ENCODE measurements at regions not wholly inside any gene's neighbourhood (a gene's known extent, or its start where the extent isn't known, plus 50 kb on each side); places are given as distances from the start of the nearest gene placed in this dataset.

DNA sequence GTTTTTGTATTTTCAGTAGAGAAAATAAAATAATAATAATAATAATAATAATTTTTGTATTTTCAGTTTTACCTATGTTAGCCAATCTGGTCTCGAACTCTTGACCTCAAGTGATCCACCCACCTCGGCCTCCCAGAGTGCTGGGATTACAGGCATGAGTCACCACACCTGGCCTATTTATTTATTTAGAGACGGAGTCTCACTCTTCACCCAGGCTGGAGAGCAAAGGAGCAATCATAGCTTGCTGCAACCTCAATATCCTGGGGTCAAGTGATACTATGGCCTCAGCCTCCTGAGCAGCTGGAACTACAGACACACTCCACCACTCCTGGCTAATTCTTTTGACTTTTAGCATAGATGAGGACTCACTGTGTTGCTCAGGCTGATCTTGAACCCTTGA, 167.5 kb downstream of the TLE1 start:
- H3K27me3 ChIP-seq, result no peaks in the 10 kb centered on the region
- no peak for DNase-seq (ENCODE audit: low spot score)
- H3K4me2 ChIP-seq, result no peak overlapping the region
- H3K4me1 ChIP-seq (ENCODE audit: insufficient read depth), result no peaks in the 10 kb centered on the region
- no peaks in the 10 kb centered on the region for H3K9me2 ChIP-seq (replicated peaks; ENCODE audit: insufficient read depth)
- no peak overlapping the region for H3K27ac ChIP-seq
- H3K9me3 ChIP-seq (ENCODE audit: low read depth), result no peaks in the 10 kb centered on the region
- H4K20me1 ChIP-seq (ENCODE audit: insufficient read depth, poor library complexity, severe bottlenecking), result no peaks in the 10 kb centered on the region
- no peak overlapping the region for H2AFZ ChIP-seq
- 72% methylated on average over 3 of the region's 3 CpGs for WGBS (ENCODE audit: low lambda C conversion rate, missing lambda C conversion rate)
- no peaks in the 10 kb centered on the region for H3K79me2 ChIP-seq
- no peak overlapping the region for H3K4me3 ChIP-seq
- TF ChIP-seq EZH2phosphoT487 (IDR thresholded peaks at IDR 0.05; ENCODE audit: low read depth, severe bottlenecking, unreplicated experiment) (no peak), EZH2 (IDR thresholded peaks at IDR 0.05; ENCODE audit: borderline replicate concordance) (no peak)
- TF ChIP-seq, protein P1, sequence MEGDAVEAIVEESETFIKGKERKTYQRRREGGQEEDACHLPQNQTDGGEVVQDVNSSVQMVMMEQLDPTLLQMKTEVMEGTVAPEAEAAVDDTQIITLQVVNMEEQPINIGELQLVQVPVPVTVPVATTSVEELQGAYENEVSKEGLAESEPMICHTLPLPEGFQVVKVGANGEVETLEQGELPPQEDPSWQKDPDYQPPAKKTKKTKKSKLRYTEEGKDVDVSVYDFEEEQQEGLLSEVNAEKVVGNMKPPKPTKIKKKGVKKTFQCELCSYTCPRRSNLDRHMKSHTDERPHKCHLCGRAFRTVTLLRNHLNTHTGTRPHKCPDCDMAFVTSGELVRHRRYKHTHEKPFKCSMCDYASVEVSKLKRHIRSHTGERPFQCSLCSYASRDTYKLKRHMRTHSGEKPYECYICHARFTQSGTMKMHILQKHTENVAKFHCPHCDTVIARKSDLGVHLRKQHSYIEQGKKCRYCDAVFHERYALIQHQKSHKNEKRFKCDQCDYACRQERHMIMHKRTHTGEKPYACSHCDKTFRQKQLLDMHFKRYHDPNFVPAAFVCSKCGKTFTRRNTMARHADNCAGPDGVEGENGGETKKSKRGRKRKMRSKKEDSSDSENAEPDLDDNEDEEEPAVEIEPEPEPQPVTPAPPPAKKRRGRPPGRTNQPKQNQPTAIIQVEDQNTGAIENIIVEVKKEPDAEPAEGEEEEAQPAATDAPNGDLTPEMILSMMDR (IDR thresholded peaks at IDR 0.05; ENCODE audit: poor library complexity), result no peak
- H3K36me3 ChIP-seq (replicated peaks; ENCODE audit: insufficient read depth, low read depth), result no peaks in the 10 kb centered on the region

DNA sequence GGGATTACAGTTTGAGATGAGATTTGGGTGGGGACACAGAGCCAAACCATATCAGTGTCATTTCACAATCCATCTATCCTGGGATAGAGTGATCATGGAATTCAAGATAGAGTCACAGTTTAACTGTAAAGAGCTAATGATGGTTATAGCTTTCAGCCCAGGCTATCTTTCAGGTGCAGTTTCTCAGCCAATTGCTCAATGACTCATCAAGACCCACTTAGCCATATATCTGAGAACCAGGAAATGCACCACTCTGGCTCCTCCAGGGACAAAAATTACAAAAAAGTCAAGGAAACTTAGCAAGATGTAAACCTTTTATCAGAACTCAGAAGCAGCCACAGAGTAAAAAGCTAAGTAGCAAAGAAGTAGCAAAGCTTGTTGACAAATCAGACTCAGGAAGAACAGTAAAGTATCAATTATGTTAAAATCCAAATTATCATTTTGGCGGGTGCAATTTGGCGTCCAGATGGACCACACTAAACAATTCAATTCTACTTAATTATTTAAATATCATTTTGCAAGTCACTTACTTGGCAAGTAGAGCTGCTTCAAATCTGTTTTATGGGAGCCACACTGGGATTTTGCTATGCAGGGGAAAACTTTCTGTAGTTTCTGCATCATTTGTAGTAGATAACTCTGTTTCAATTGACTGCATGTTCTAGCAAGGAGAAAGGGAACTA, 169.4 kb downstream of the TLE1 start:
- Histone ChIP-seq H3K9me2 (replicated peaks; ENCODE audit: insufficient read depth) (no peaks in the 10 kb centered on the region), H3K79me2 (no peaks in the 10 kb centered on the region), H3K27me3 (no peaks in the 10 kb centered on the region), H4K20me1 (ENCODE audit: insufficient read depth, poor library complexity, severe bottlenecking) (no peaks in the 10 kb centered on the region), H3K4me2 (no peak overlapping the region), H2AFZ (no peak overlapping the region), H3K9me3 (ENCODE audit: low read depth) (no peaks in the 10 kb centered on the region), H3K36me3 (replicated peaks; ENCODE audit: insufficient read depth, low read depth) (no peaks in the 10 kb centered on the region), H3K27ac (no peak overlapping the region), H3K4me1 (ENCODE audit: insufficient read depth) (no peaks in the 10 kb centered on the region), H3K4me3 (no peak overlapping the region)
- TF ChIP-seq EZH2 (IDR thresholded peaks at IDR 0.05; ENCODE audit: borderline replicate concordance) (no peak), EZH2phosphoT487 (IDR thresholded peaks at IDR 0.05; ENCODE audit: low read depth, severe bottlenecking, unreplicated experiment) (no peak)
- DNase-seq (ENCODE audit: low spot score), result no peak
- 89% methylated on average over 2 of the region's 2 CpGs for WGBS (ENCODE audit: low lambda C conversion rate, missing lambda C conversion rate)

DNA sequence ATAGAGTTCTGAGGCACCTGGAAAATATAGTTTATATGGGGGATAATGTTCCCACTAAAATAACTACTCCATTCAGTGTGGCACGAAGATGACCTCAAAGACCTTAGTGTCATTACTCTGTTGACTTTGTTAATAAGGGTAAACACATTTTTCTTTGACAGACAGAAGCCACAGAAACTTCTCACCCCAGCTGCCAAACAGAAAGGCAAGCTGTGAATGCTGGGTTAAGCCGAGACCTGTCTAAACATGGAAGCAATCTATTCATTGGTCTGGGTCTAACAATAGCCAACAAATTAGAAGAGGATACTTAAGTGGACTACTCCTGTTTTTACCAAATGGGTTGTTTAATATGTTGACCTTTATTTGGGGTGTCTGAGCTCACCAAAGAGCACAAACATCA, 171.4 kb downstream of the TLE1 start:
- no peaks in the 10 kb centered on the region for H3K27me3 ChIP-seq
- no peak overlapping the region for H3K4me3 ChIP-seq
- H3K79me2 ChIP-seq, result no peaks in the 10 kb centered on the region
- H3K36me3 ChIP-seq (replicated peaks; ENCODE audit: insufficient read depth, low read depth), result no peaks in the 10 kb centered on the region
- H3K4me2 ChIP-seq, result no peak overlapping the region
- TF ChIP-seq EZH2 (IDR thresholded peaks at IDR 0.05; ENCODE audit: borderline replicate concordance), result no peak
- TF ChIP-seq EZH2phosphoT487 (IDR thresholded peaks at IDR 0.05; ENCODE audit: low read depth, severe bottlenecking, unreplicated experiment), result no peak
- TF ChIP-seq, protein P1 (IDR thresholded peaks at IDR 0.05; ENCODE audit: poor library complexity), result no peak
- WGBS (ENCODE audit: low lambda C conversion rate, missing lambda C conversion rate), result 41% methylated on average over 2 of the region's 2 CpGs
- DNase-seq (ENCODE audit: low spot score), result no peak
- no peak overlapping the region for H2AFZ ChIP-seq
- no peaks in the 10 kb centered on the region for H3K4me1 ChIP-seq (ENCODE audit: insufficient read depth)
- H3K9me2 ChIP-seq (replicated peaks; ENCODE audit: insufficient read depth), result no peaks in the 10 kb centered on the region
- no peaks in the 10 kb centered on the region for H4K20me1 ChIP-seq (ENCODE audit: insufficient read depth, poor library complexity, severe bottlenecking)
- no peaks in the 10 kb centered on the region for H3K9me3 ChIP-seq (ENCODE audit: low read depth)
- H3K27ac ChIP-seq, result no peak overlapping the region

DNA sequence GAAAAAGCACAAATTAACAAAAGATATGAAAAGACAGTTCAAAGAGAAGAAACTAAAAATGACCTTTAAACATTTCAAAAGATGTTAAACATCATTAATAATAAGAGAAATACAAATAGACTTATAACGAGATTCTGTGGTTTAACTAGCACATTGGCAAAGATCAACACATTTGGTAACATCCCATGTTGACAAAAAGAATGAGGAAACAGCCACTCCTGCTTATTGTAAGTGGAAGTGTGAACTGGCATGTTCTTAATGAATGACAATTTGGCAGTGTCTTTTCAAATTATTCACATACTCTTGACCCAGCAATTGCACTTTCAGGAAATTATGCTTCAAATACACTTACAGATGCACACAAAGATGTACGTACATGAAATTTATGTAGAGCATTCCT, 176.3 kb downstream of the TLE1 start:
- H3K9me2 ChIP-seq (replicated peaks; ENCODE audit: insufficient read depth), result no peaks in the 10 kb centered on the region
- 87% methylated on average over 2 of the region's 2 CpGs for WGBS (ENCODE audit: low lambda C conversion rate, missing lambda C conversion rate)
- H3K4me1 ChIP-seq (ENCODE audit: insufficient read depth), result no peaks in the 10 kb centered on the region
- H2AFZ ChIP-seq, result no peak overlapping the region
- H3K9me3 ChIP-seq (ENCODE audit: low read depth), result no peaks in the 10 kb centered on the region
- no peaks in the 10 kb centered on the region for H3K27me3 ChIP-seq
- no peaks in the 10 kb centered on the region for H3K36me3 ChIP-seq (replicated peaks; ENCODE audit: insufficient read depth, low read depth)
- no peaks in the 10 kb centered on the region for H3K79me2 ChIP-seq
- TF ChIP-seq, protein P1 (IDR thresholded peaks at IDR 0.05; ENCODE audit: poor library complexity), result no peak
- TF ChIP-seq EZH2phosphoT487 (IDR thresholded peaks at IDR 0.05; ENCODE audit: low read depth, severe bottlenecking, unreplicated experiment) (no peak), EZH2 (IDR thresholded peaks at IDR 0.05; ENCODE audit: borderline replicate concordance) (no peak)
- H3K4me2 ChIP-seq, result no peak overlapping the region
- no peak overlapping the region for H3K27ac ChIP-seq
- H3K4me3 ChIP-seq, result no peak overlapping the region
- H4K20me1 ChIP-seq (ENCODE audit: insufficient read depth, poor library complexity, severe bottlenecking), result no peaks in the 10 kb centered on the region
- DNase-seq (ENCODE audit: low spot score), result no peak

Measured in hepatocyte (in vitro differentiated cells).